GM18867 (cell line): ENCODE measurements at regions not wholly inside any gene's neighbourhood (a gene's known extent, or its start where the extent isn't known, plus 50 kb on each side); places are given as distances from the start of the nearest gene placed in this dataset.
"Not testable (repeated sequence)": the region's sequence is repeated elsewhere in the genome, so short reads cannot be mapped to it uniquely, and the experiment has no call there.

Experiments used
- ATAC-seq: cut with Tn5 transposase; IDR thresholded peaks from one replicate; pipeline ENCODE4 v1.9.1; 2021; ENCODE audit warnings: mild to moderate bottlenecking, moderate library complexity; ENCODE audit not compliant: unreplicated experiment

DNA sequence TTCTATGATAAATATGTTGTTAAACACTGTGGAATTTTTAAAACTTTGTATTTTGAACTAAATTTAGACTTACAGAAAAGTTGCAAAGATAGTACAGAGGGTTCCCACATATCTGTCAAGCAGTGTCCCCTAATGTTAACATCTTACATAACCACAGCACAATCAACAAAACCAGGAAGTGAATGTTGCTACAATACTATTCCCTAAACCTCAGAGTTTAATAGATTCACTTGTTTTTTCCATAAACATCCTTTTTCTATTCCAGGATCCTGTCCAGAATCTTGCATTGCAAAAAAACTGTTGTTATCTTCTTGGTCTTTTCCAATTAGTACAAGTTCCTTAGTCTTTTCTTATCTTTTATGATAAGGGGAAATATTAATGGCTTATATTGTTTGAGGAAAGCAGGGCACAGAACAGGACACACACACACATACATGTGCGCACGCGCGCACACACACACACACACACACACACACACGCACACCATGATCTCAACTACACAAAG lies 251.1 kb upstream of the TRIB2 start:
- no peak for ATAC-seq

- no peak for ATAC-seq
These were observed 249.4 kb upstream of the TRIB2 start for GRCh38 chr2:12467303-12467702.

DNA sequence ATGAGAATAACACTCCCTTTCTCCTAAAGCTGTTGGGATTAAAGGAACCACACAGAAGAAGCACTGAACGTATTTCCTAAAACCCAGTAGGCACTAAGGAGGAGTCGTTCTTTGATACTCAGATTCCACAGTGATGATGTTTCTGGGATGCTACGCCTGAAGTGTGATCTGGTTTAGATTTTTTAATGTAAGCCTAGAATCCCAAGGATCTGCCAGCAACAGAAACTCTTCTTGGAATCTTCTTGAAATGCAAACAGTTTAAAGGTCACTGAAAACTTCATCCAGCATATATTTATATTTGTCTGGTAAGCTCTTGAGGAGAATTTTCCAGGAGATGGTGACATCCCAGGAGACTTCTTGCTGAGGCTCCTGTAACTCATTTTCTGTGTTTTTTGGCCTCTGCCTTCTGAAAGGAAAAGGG lies 247.6 kb upstream of the TRIB2 start:
- ATAC-seq, result no peak

- ATAC-seq, result not testable (repeated sequence)
These were observed 244.5 kb upstream of the TRIB2 start for GRCh38 chr2:12472265-12472664.

- no peak for ATAC-seq
These were observed 238.3 kb upstream of the TRIB2 start for GRCh38 chr2:12478151-12479064.

- no peak for ATAC-seq
These were observed 237.6 kb upstream of the TRIB2 start for GRCh38 chr2:12479065-12479601.

DNA sequence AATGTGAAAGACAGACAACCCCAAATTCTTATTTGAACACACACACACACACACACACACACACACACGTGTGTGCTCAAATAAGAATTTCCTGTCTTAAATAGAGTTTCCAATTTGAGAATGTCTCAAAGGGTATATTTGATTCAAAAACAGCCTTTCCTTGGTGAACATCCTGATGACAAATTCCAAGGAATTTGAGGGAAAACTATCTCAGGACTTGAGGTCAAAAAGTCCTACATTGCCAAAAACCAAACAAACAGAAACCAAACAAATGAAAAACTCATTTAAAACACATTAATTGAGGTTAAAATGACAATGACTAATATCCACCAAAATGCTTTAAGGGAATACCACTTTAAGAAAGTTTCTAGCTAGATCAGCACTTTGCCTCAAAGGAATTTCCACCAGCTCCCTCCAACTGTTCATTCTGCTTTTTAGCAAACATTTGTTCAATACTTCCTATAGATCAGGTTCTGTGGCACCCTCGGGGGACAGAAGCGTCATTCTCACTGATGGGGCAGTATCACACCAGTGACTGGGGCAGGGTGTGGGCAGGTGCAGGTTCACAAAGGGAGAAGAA lies 232.1 kb upstream of the TRIB2 start:
- ATAC-seq, result no peak

- ATAC-seq, result peak; percentile 41
These were observed 230.3 kb upstream of the TRIB2 start for GRCh38 chr2:12486205-12487118.

DNA sequence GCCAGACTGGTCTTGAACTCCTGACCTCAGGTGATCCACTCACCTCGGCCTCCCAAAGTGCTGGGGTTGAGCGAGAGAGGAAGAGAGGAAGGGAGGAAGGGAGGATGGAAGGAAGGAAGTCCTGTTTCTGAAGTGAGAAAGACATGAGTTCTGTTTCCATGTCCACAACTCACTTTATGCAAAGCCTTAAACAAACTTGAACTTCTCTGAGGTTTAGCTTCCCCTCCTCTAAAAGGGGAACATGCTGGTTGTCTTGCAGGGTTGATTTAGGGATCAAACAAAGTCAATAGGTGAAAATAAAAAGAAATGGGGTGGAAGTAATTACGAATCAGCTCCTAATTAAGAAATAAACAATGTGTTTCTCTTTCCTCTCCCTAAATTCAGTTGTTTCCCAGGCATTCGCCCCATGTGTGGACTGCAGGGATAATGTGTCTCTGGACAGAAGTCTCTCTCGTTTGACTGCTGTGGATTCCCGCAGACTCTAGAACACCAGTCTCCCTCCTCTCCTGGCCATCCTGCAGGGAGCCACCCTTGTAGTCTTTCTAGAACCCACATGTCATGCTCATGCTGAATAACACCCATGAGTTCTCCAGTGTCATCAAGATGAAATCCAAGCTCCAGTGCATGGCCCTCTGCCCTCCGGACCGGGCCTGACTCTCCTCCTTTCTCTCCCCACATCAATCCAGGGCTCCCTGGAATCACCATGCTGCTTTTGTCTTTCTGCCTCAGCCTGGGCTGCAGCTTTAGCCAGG lies 229.3 kb upstream of the TRIB2 start:
- no peak for ATAC-seq

- ATAC-seq, result peak; percentile 55
These were observed 228.1 kb upstream of the TRIB2 start for GRCh38 chr2:12488352-12489318.

DNA sequence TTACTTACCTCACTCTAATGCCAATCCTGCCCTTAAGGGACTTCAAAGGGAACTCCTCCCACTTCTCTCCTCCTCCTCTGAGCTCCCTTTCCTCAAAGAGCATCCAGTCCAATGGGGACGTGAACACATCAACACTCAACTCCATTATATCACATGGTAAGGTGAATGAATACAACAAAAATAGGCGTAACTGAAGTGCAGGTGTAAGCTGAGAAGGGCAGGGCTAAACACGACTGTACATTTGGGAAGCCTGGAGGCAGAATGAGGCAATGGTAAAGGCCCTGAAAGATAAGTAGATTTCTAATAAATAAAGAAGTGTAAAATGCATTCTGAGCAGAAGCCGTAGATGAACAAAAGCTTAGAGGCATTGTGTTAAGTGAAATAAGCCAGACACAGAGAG lies 226.1 kb upstream of the TRIB2 start:
- ATAC-seq, result no peak

DNA sequence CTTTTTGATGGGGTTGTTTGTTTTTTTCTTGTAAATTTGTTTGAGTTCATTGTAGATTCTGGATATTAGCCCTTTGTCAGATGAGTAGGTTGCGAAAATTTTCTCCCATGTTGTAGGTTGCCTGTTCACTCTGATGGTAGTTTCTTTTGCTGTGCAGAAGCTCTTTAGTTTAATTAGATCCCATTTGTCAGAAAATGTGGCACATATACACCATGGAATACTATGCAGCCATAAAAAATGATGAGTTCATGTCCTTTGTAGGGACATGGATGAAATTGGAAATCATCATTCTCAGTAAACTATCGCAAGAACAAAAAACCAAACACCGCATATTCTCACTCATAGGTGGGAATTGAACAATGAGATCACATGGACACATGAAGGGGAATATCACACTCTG lies 224.4 kb upstream of the TRIB2 start:
- not testable (repeated sequence) for ATAC-seq

DNA sequence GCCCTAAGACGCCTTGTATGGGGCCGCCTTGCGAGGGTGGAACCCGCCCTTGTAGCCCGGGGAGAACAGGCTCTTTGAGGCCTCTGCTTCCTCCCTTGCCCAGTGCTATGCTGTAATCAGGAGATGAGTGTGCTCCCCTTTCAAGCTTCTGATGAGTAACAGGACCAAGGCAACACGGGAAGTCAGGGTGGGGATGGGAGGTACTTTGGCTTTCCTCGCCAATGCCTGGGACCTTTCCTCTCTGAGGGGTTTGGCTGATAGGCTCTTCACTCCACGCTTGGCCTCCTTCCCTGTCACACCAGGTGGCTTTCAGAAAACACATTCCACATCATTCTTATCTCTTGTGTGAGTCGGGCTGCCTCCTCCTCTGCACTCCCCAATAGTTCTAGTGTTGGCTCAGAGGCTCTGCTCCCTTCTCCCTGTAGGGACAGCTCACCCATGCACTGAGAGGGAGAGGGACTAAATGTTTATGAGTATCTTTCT lies 223.7 kb upstream of the TRIB2 start:
- no peak for ATAC-seq

- no peak for ATAC-seq
These were observed 221.4 kb upstream of the TRIB2 start for GRCh38 chr2:12495247-12495868.

DNA sequence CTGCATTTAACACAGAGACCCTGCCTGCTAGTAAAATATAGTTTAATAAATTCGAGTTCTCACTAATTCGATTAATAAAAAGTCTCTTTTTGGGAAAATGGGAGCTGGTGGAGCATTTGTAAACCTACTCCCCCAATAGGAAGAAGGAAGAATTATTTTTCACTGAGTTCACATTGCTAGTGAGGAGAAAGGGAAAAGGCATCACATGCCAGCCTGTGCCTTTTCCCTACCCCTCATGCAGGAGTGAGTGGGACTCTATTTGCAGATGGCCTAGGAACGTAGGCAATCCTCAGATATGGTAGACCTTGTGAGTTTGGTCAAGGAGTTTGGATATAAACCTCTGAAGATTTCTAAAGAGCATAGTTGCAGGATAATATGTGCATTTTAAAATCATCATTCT lies 218.4 kb upstream of the TRIB2 start:
- no peak for ATAC-seq

- no peak for ATAC-seq
These were observed 218.0 kb upstream of the TRIB2 start for GRCh38 chr2:12498704-12499103.

- ATAC-seq, result no peak
These were observed 215.8 kb upstream of the TRIB2 start for GRCh38 chr2:12500899-12501298.

DNA sequence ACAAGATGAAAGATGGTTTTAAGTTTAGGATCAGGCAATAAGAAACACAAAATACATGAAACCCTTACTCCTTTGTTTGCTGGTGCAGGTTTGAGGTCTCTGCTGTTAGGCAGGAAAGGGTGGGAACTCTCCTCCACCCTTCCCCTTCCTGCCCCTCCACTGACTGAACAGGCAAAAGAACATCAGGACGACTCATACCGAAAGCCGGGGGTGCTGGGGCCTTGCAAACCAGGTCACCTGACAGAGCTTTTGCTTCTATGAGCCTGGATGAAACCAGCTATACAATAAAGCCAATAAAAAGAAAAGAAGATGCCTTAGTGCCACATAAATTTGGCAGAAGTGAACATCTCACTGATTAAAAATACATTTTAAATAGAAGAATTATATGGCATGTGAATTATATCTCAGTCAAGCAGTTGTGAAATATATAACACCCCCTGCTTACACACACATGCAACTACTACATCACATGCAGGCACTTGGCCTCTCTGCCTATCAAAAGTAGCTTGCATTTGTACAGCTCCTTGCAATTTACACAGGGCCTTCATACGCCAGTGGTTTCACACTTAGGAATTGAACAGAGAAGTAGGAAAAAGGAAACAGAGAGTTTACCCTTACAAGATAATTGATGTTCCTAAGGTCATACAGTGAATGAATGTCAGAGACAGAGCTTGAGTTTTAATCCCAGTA lies 215.1 kb upstream of the TRIB2 start:
- ATAC-seq, result peak; percentile 92
